Esophagus mucosa (tissue), 1 donor: ENCODE measurements at regions not wholly inside any gene's neighbourhood (a gene's known extent, or its start where the extent isn't known, plus 50 kb on each side); places are given as distances from the start of the nearest gene placed in this dataset.

Experiments
- ATAC-seq: fragments of 200-7000 bp; cut with Tn5 transposase; one replicate; pipeline ENCODE4 v1.9.1; 2020
- donor health status: DM: yes; HTN: yes; CAD: no.

DNA sequence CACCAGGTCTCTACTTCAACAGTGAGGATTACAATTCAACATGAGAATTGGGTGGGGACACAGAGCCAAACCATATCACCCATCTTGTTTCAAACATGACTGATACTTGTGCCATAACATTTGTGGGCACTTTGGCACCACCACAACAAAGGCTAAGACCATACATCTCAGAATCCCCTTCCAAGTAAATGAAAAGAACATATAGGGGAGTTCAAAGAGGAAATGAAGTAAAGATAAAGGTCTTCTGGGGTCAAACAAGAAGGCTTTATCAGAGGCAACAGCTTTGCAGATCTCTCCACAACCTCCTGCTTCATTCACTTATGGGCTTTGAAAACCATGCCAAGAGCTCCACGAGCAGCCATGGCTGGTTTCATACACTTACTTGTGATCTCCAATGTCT is 122.7 kb downstream of the ANKRD50 start:
- ATAC-seq = no peak

DNA sequence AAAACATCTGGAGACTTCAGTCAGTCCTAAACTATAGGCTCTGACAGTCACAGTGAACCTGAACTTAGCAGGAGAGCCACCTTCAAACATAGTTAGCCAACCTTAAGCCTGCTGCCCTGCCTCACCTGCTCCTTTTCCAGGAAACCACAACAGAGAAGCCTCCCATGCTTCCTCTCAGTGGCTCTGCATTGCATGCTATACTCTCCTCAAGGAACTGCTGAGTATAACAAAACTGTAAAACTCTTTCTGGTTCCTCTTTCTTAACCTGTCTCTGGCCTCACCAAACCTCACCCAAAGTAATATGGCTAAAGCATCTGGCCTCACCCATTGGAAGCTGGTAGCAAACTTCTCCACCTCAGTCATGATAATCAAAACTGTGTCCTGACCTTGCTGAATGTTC is 122.1 kb downstream of the ANKRD50 start:
- ATAC-seq = peak; percentile 59

GRCh38 chr4:124591637-124592036 is 120.9 kb downstream of the ANKRD50 start:
- no peak for ATAC-seq

- ATAC-seq = no peak
Observed at GRCh38 chr4:124593494-124593893, 119.0 kb downstream of the ANKRD50 start.

DNA sequence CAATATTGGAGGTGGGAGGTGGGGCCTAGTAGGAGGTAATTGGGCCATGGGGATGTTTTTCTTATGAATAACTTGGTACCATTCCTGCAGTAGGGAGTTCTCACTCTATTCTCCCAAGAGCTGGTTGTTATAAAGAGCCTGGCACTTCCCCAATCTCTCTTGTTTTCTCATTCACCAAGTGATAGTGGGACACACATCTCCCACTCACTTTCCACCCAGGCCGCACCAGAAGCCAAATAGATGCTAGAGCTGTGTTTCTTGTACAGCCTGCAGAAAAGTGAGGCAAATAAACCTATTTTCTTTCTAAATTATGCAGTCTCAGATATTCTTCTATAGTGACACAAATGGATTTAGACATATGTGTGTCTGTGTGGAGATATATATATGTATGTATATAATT is 117.6 kb downstream of the ANKRD50 start:
- no peak for ATAC-seq

GRCh38 chr4:124596816-124597215 is 115.7 kb downstream of the ANKRD50 start:
- ATAC-seq = no peak

GRCh38 chr4:124610211-124610610 is 102.3 kb downstream of the ANKRD50 start:
- ATAC-seq = peak; percentile 81
